ENCODE measurements at regions not wholly inside any gene's neighbourhood (a gene's known extent, or its start where the extent isn't known, plus 50 kb on each side); places are given as distances from the start of the nearest gene placed in this dataset.

- POLR2A ChIA-PET = no interaction called here
- Histone ChIP-seq H3K9me3 (ENCODE audit: control insufficient read depth, insufficient read depth, low read depth, low read length) (no peaks in the 10 kb centered on the region), H3K36me3 (ENCODE audit: control insufficient read depth in 2 of 2, insufficient read depth in 1 of 2, low read length in 2 of 2) (peaks cover 0 to 24% of the 10 kb centered on the region in 2 experiments; a peak in 2 of 3 replicates), H3K4me1 (ENCODE audit: control insufficient read depth, insufficient read depth, low read length) (no peaks in the 10 kb centered on the region), H3K4me3 (ENCODE audit: low read depth, low read length) (no peak overlapping the region), H3K27ac (ENCODE audit: extremely low read depth, low read depth, low read length) (no peak overlapping the region)
- TF ChIP-seq REST (tag by site-specific recombination; IDR thresholded peaks at IDR 0.05) (no peak), BCL11A (tag by site-specific recombination; IDR thresholded peaks at IDR 0.05; ENCODE audit: low read depth) (no peak)
- CTCF ChIA-PET = no interaction called here
Measured at GRCh38 chr9:715743-716400, 125.6 kb upstream of the DMRT1 start.

GRCh38 chr9:717722-718121 lies 123.8 kb upstream of the DMRT1 start:
- Histone ChIP-seq H3K36me3 (ENCODE audit: control insufficient read depth in 2 of 2, insufficient read depth in 1 of 2, low read length in 2 of 2) (peaks cover 0 to 5% of the 10 kb centered on the region in 2 experiments; a peak in 2 of 3 replicates), H3K4me1 (ENCODE audit: control insufficient read depth, insufficient read depth, low read length) (no peaks in the 10 kb centered on the region), H3K9me3 (ENCODE audit: control insufficient read depth, insufficient read depth, low read depth, low read length) (no peaks in the 10 kb centered on the region), H3K4me3 (ENCODE audit: low read depth, low read length) (no peak overlapping the region), H3K27ac (ENCODE audit: extremely low read depth, low read depth, low read length) (no peak overlapping the region)
- ChIA-PET POLR2A (no interaction called here), CTCF (interaction anchor here (0.8 kb wide), 1 partner anchor 292 kb away, joined by 3 read pairs; no protein-coding TSS in a partner anchor)
- TF ChIP-seq TSHZ1 (tag by site-specific recombination; IDR thresholded peaks at IDR 0.05; ENCODE audit: borderline replicate concordance) = no peak
- TF ChIP-seq GLIS2 (tag by site-specific recombination; IDR thresholded peaks at IDR 0.05) = no peak
- TF ChIP-seq KLF1 (tag by site-specific recombination; IDR thresholded peaks at IDR 0.05) = no peak
- TF ChIP-seq ZIC2 (tag by site-specific recombination; IDR thresholded peaks at IDR 0.05) = no peak
- TF ChIP-seq TCF7L2 (IDR thresholded peaks at IDR 0.05; ENCODE audit: borderline replicate concordance, low read depth, low read length) = no peak
- TF ChIP-seq ZNF274 (IDR thresholded peaks at IDR 0.05; ENCODE audit: low read length) = no peak
- no peak for TF ChIP-seq ZNF274 (tag by site-specific recombination; IDR thresholded peaks at IDR 0.05; ENCODE audit: borderline replicate concordance)

- peak; percentile 26; the same call in 1 of the 2 replicates for TF ChIP-seq ZIC2 (tag by site-specific recombination; IDR thresholded peaks at IDR 0.05)
- no peak for TF ChIP-seq SALL2 (tag by site-specific recombination; IDR thresholded peaks at IDR 0.05; ENCODE audit: borderline replicate concordance)
- TF ChIP-seq ZNF510 (tag by site-specific recombination; IDR thresholded peaks at IDR 0.05; ENCODE audit: insufficient replicate concordance) = no peak
- peak; percentile 49; the same call in 1 of the 2 replicates for TF ChIP-seq SCRT2 (tag by site-specific recombination; IDR thresholded peaks at IDR 0.05)
- TF ChIP-seq ZSCAN16 (tag by site-specific recombination; IDR thresholded peaks at IDR 0.05) = no peak
- no peak for TF ChIP-seq ZNF2 (tag by site-specific recombination; IDR thresholded peaks at IDR 0.05)
- H3K27ac ChIP-seq (ENCODE audit: extremely low read depth, low read depth, low read length) = no peak overlapping the region
- H3K4me3 ChIP-seq (ENCODE audit: low read depth, low read length) = no peak overlapping the region
- POLR2A ChIA-PET = no interaction called here
- no peaks in the 10 kb centered on the region for H3K9me3 ChIP-seq (ENCODE audit: control insufficient read depth, insufficient read depth, low read depth, low read length)
- H3K36me3 ChIP-seq (ENCODE audit: control insufficient read depth in 2 of 2, insufficient read depth in 1 of 2, low read length in 2 of 2) = no peaks in the 10 kb centered on the region
- CTCF ChIA-PET = no interaction called here
- no peaks in the 10 kb centered on the region for H3K4me1 ChIP-seq (ENCODE audit: control insufficient read depth, insufficient read depth, low read length)
Measured at GRCh38 chr9:720239-720881, 121.1 kb upstream of the DMRT1 start.

All from HEK293 (cell line).